IMR-90 (cell line): ENCODE measurements at regions not wholly inside any gene's neighbourhood (a gene's known extent, or its start where the extent isn't known, plus 50 kb on each side); places are given as distances from the start of the nearest gene placed in this dataset.

Experiments
- ATAC-seq: fragments of 200-7000 bp; cut with Tn5 transposase; 2 replicates; pipeline ENCODE4 v1.9.1; 2020; ENCODE audit warnings: low read depth, mild to moderate bottlenecking, moderate library complexity
- BruUV-seq: library from RNA; stranded (reverse); fragments of 400-500 nt; replicated peaks from 2 replicates; lab custom pipeline; 2021; lab: Mats Ljungman, UMichigan
- CTCF ChIA-PET: fragments of 300-600 bp; formaldehyde crosslinking; extraction: SDS; loops from one replicate; lab custom pipeline; 2021; ENCODE audit warnings: antibody characterized with exemption; lab: Yijun Ruan, JAX
- POLR2A ChIA-PET: fragments of 300-600 bp; sonication (Branson Sonifier 250); formaldehyde crosslinking; loops from one replicate; lab custom pipeline; 2022; ENCODE audit warnings: antibody characterized with exemption; ENCODE audit not compliant: unreplicated experiment; lab: Charles Lee
- DNase-seq: peaks from one replicate; pipeline ENCODE4 v3.0.0; 2013
- H2AFZ ChIP-seq: replicated peaks from 2 replicates; pipeline ENCODE3; 2013; ENCODE audit warnings: low read length, mild to moderate bottlenecking; ENCODE audit not compliant: poor library complexity
- H2AK5ac ChIP-seq: 2 replicates; pipeline ENCODE4 v1.6.1; 2013; ENCODE audit warnings: low read depth, low read length, inconsistent platforms
- H2AK9ac ChIP-seq: replicated peaks from 2 replicates; pipeline ENCODE3; 2013; ENCODE audit warnings: mild to moderate bottlenecking, low read depth, low read length, moderate library complexity; ENCODE audit not compliant: poor library complexity
- H2BK120ac ChIP-seq: 2 replicates; pipeline ENCODE4 v1.6.1; 2013; ENCODE audit warnings: low read depth, low read length, inconsistent platforms
- H2BK15ac ChIP-seq: 3 replicates; pipeline ENCODE4 v1.6.1; 2013; ENCODE audit warnings: low read depth, low read length, inconsistent platforms
- H2BK20ac ChIP-seq: 2 replicates; pipeline ENCODE4 v1.6.1; 2013; ENCODE audit warnings: low read depth, mild to moderate bottlenecking, inconsistent platforms, low read length, moderate library complexity
- H2BK5ac ChIP-seq: 2 replicates; pipeline ENCODE4 v1.6.1; 2013; ENCODE audit warnings: mild to moderate bottlenecking, low read depth, low read length, inconsistent platforms; ENCODE audit not compliant: poor library complexity, severe bottlenecking
- H3K14ac ChIP-seq: replicated peaks from 2 replicates; pipeline ENCODE4 v1.6.1; 2013; ENCODE audit warnings: low read depth, low read length, inconsistent platforms
- H3K18ac ChIP-seq: 2 replicates; pipeline ENCODE4 v1.6.1; 2013; ENCODE audit warnings: low read depth, low read length, control low read depth
- H3K23ac ChIP-seq: 2 replicates; pipeline ENCODE4 v1.6.1; 2013; ENCODE audit warnings: low read depth, low read length, inconsistent platforms
- H3K27ac ChIP-seq: 2 replicates; pipeline ENCODE4 v1.5.1; 2013; ENCODE audit warnings: mild to moderate bottlenecking, control low read depth, low read length; ENCODE audit not compliant: insufficient read depth
- H3K27me3 ChIP-seq: 2 replicates; pipeline ENCODE4 v1.6.1; 2013; ENCODE audit warnings: low read length; ENCODE audit not compliant: control insufficient read depth, insufficient read depth
- H3K36me3 ChIP-seq: 2 replicates; pipeline ENCODE4 v1.6.1; 2013; ENCODE audit warnings: low read length, mixed read lengths; ENCODE audit not compliant: control insufficient read depth, insufficient read depth
- H3K4ac ChIP-seq: 2 replicates; pipeline ENCODE4 v1.6.1; 2013; ENCODE audit warnings: low read depth, low read length, inconsistent platforms
- H3K4me1 ChIP-seq: 2 replicates; pipeline ENCODE4 v1.6.1; 2013; ENCODE audit warnings: low read length, mixed read lengths; ENCODE audit not compliant: control insufficient read depth, insufficient read depth
- H3K4me2 ChIP-seq: 2 replicates; pipeline ENCODE4 v1.6.1; 2013; ENCODE audit warnings: low read depth, mild to moderate bottlenecking, control low read depth, low read length, moderate library complexity
- H3K4me3 ChIP-seq: 2 replicates; pipeline ENCODE4 v1.5.1; 2013; ENCODE audit warnings: low read depth, mild to moderate bottlenecking, control low read depth, low read length, moderate library complexity; ENCODE audit not compliant: insufficient read depth
- H3K56ac ChIP-seq: 2 replicates; pipeline ENCODE4 v1.6.1; 2013; ENCODE audit warnings: low read length, inconsistent platforms; ENCODE audit not compliant: insufficient read depth; ENCODE audit errors: extremely low read depth
- H3K79me1 ChIP-seq, 2 experiments: 2 replicates each; pipeline ENCODE4 v1.6.1; 2013; ENCODE audit warnings: low read length in 2 of 2, inconsistent platforms in 1 of 2, low read depth in 1 of 2
- H3K9ac ChIP-seq: 2 replicates; pipeline ENCODE4 v1.6.1; 2013; ENCODE audit warnings: low read depth, low read length, control low read depth
- H3K9me1 ChIP-seq: 2 replicates; pipeline ENCODE4 v1.6.1; 2013; ENCODE audit warnings: low read length, inconsistent platforms; ENCODE audit not compliant: insufficient read depth
- H3K9me3 ChIP-seq: 2 replicates; pipeline ENCODE4 v1.6.1; 2013; ENCODE audit warnings: low read length; ENCODE audit not compliant: control insufficient read depth, insufficient read depth
- H4K20me1 ChIP-seq: 2 replicates; pipeline ENCODE4 v1.6.1; 2013; ENCODE audit warnings: low read length, inconsistent platforms; ENCODE audit not compliant: insufficient read depth
- H4K5ac ChIP-seq: 2 replicates; pipeline ENCODE4 v1.6.1; 2013; ENCODE audit warnings: mild to moderate bottlenecking, low read depth, low read length, control low read depth
- H4K8ac ChIP-seq, 2 experiments: 2 replicates each; pipeline ENCODE4 v1.6.1; 2013; ENCODE audit warnings: low read depth in 2 of 2, low read length in 2 of 2, control low read depth in 1 of 2, inconsistent platforms in 1 of 2
- H4K91ac ChIP-seq: 2 replicates; pipeline ENCODE4 v1.6.1; 2013; ENCODE audit warnings: low read depth, low read length, inconsistent platforms; ENCODE audit not compliant: insufficient read depth
- BHLHE40 ChIP-seq: fragments of 150-350 bp; IDR thresholded peaks from 2 replicates; pipeline ENCODE4 v1.6.1; 2016; ENCODE audit warnings: mild to moderate bottlenecking, low read depth, low read length
- CEBPB ChIP-seq: IDR thresholded peaks from 2 replicates; pipeline ENCODE4 v1.6.1; 2012; ENCODE audit warnings: low read depth, low read length, improper control_type of control experiment
- CHD1 ChIP-seq: IDR thresholded peaks from 2 replicates; pipeline ENCODE4 v1.6.1; 2012; ENCODE audit warnings: low read depth, low read length, improper control_type of control experiment
- FOS ChIP-seq: fragments of 150-350 bp; IDR thresholded peaks from 2 replicates; pipeline ENCODE4 v1.6.1; 2016; ENCODE audit warnings: low read depth, low read length
- MAFK ChIP-seq: IDR thresholded peaks from 2 replicates; pipeline ENCODE4 v1.6.1; 2012; ENCODE audit warnings: low read depth, low read length, improper control_type of control experiment
- MAZ ChIP-seq: IDR thresholded peaks from 2 replicates; pipeline ENCODE4 v1.6.1; 2012; ENCODE audit warnings: low read depth, mild to moderate bottlenecking, low read length, improper control_type of control experiment, moderate library complexity, borderline replicate concordance
- MXI1 ChIP-seq: IDR thresholded peaks from 2 replicates; pipeline ENCODE4 v1.6.1; 2012; ENCODE audit warnings: low read depth, mild to moderate bottlenecking, low read length, moderate library complexity, borderline replicate concordance
- NFE2L2 ChIP-seq: fragments of 150-350 bp; IDR thresholded peaks from 2 replicates; pipeline ENCODE4 v1.6.1; 2016; ENCODE audit warnings: low read depth, mild to moderate bottlenecking, low read length
- POLR2A ChIP-seq: IDR thresholded peaks from 2 replicates; pipeline ENCODE4 v1.6.1; 2012; ENCODE audit warnings: mild to moderate bottlenecking, low read depth, low read length
- RAD21 ChIP-seq: IDR thresholded peaks from 2 replicates; pipeline ENCODE4 v1.6.1; 2012; ENCODE audit warnings: low read length, improper control_type of control experiment
- RCOR1 ChIP-seq: IDR thresholded peaks from 2 replicates; pipeline ENCODE4 v1.6.1; 2012; ENCODE audit warnings: mild to moderate bottlenecking, low read length, improper control_type of control experiment; ENCODE audit not compliant: insufficient replicate concordance
- RFX5 ChIP-seq: IDR thresholded peaks from 2 replicates; pipeline ENCODE4 v1.8.0; 2012; ENCODE audit warnings: low read depth, mild to moderate bottlenecking, low read length, moderate library complexity
- SMC3 ChIP-seq: fragments of 150-350 bp; IDR thresholded peaks from 2 replicates; pipeline ENCODE4 v1.6.1; 2016; ENCODE audit warnings: low read depth, mild to moderate bottlenecking, antibody characterized with exemption, low read length, moderate library complexity
- WGBS, 2 experiments: methylation state at CpG; one replicate each; pipeline versions ENCODE4 v1.1.5 to v1.1.7; 2013; ENCODE audit warnings: missing lambda C conversion rate in 2 of 2; ENCODE audit not compliant: insufficient read length in 1 of 2; ENCODE audit errors: extremely low coverage in 2 of 2; 5-methylcytosine and 5-hydroxymethylcytosine counted together
- dilution Hi-C: fragments of 300-500 bp; cut with HindIII; formaldehyde crosslinking; loops from one replicate; pipeline ENCODE4 v1.14.3; 2018; ENCODE audit warnings: low sequenced_read_pairs; ENCODE audit not compliant: unreplicated experiment
- in situ Hi-C: fragments of 300-500 bp; cut with MboI; formaldehyde crosslinking; loops from 3 replicates; pipeline ENCODE4 v1.14.3; 2019; ENCODE audit warnings: low sequenced_read_pairs, inconsistent platforms, mixed read lengths
- intact Hi-C: fragments of 100-400 bp; cut with micrococcal nuclease; formaldehyde crosslinking; loops from 2 replicates; pipeline ENCODE4 v1.10.0; 2022
- TF ChIP-seq, protein P1 (sequence below): fragments of 150-350 bp; IDR thresholded peaks from 2 replicates; pipeline ENCODE4 v1.6.1; 2016; ENCODE audit warnings: low read depth, mild to moderate bottlenecking, low read length, moderate library complexity, borderline replicate concordance
- TF ChIP-seq, protein P2 (sequence below): conservative IDR thresholded peaks from 2 replicates; pipeline ENCODE4 v1.5.1; 2012; ENCODE audit warnings: mild to moderate bottlenecking, low read depth, low read length, improper control_type of control experiment
- TF ChIP-seq, protein P3 (sequence below): fragments of 150-350 bp; IDR thresholded peaks from 2 replicates; pipeline ENCODE4 v1.6.1; 2017; ENCODE audit warnings: mild to moderate bottlenecking, antibody characterized with exemption, low read length, low read depth

DNA sequence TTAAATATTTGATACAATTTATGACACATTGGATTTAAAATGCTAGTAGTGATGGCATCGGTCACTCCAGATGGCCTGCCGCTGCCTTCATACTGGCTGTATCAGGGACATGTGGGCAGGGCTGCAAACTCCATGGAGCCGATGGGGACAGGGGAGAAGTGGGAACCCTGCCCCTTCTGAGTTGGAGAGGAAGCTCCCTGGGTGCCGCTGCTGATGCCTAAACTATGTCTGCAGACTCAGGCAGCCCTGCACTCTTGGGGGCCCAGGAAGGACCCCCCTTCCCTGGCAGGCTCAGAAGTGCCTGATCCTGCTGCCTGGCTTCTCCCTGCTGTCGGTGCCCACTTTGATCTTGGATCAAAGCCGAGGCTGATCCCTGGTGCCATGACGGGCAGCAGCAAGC, 1522.1 kb downstream of the OTOL1 start:
- in situ Hi-C loops (no loop called here), intact Hi-C loops (no loop called here), dilution Hi-C loops (no loop called here)
- Histone ChIP-seq H3K14ac (no peak overlapping the region), H4K20me1 (no peaks in the 10 kb centered on the region), H3K18ac (no peak overlapping the region), H3K4me2 (no peak overlapping the region), H2BK5ac (no peak overlapping the region), H3K4ac (no peak overlapping the region), H3K9me1 (no peaks in the 10 kb centered on the region), H3K56ac (no peak overlapping the region), H3K4me3 (no peak overlapping the region), H2AFZ (no peak overlapping the region), H3K4me1 (no peaks in the 10 kb centered on the region), H3K79me1 (no peaks in the 10 kb centered on the region), H2AK9ac (no peak overlapping the region), H3K23ac (no peak overlapping the region), H3K9me3 (peaks cover 1% of the 10 kb centered on the region; the same call in 1 of the 2 replicates), H3K36me3 (no peaks in the 10 kb centered on the region), H2AK5ac (no peak overlapping the region), H3K9ac (no peak overlapping the region), H2BK120ac (no peak overlapping the region), H2BK15ac (no peak overlapping the region), H4K5ac (no peak overlapping the region), H2BK20ac (no peak overlapping the region), H3K27ac (no peak overlapping the region), H4K8ac (no peak overlapping the region), H3K27me3 (no peaks in the 10 kb centered on the region), H4K91ac (no peak overlapping the region)
- TF ChIP-seq, protein P1, sequence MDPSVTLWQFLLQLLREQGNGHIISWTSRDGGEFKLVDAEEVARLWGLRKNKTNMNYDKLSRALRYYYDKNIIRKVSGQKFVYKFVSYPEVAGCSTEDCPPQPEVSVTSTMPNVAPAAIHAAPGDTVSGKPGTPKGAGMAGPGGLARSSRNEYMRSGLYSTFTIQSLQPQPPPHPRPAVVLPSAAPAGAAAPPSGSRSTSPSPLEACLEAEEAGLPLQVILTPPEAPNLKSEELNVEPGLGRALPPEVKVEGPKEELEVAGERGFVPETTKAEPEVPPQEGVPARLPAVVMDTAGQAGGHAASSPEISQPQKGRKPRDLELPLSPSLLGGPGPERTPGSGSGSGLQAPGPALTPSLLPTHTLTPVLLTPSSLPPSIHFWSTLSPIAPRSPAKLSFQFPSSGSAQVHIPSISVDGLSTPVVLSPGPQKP: no peak
- TF ChIP-seq, protein P2, sequence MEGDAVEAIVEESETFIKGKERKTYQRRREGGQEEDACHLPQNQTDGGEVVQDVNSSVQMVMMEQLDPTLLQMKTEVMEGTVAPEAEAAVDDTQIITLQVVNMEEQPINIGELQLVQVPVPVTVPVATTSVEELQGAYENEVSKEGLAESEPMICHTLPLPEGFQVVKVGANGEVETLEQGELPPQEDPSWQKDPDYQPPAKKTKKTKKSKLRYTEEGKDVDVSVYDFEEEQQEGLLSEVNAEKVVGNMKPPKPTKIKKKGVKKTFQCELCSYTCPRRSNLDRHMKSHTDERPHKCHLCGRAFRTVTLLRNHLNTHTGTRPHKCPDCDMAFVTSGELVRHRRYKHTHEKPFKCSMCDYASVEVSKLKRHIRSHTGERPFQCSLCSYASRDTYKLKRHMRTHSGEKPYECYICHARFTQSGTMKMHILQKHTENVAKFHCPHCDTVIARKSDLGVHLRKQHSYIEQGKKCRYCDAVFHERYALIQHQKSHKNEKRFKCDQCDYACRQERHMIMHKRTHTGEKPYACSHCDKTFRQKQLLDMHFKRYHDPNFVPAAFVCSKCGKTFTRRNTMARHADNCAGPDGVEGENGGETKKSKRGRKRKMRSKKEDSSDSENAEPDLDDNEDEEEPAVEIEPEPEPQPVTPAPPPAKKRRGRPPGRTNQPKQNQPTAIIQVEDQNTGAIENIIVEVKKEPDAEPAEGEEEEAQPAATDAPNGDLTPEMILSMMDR: no peak
- no peak for TF ChIP-seq CHD1
- TF ChIP-seq SMC3: no peak
- TF ChIP-seq POLR2A: no peak
- no peak for TF ChIP-seq MAZ
- no peak for TF ChIP-seq MAFK
- TF ChIP-seq CEBPB: no peak
- TF ChIP-seq RAD21: no peak
- no peak for TF ChIP-seq BHLHE40
- no peak for TF ChIP-seq NFE2L2
- TF ChIP-seq, protein P3, sequence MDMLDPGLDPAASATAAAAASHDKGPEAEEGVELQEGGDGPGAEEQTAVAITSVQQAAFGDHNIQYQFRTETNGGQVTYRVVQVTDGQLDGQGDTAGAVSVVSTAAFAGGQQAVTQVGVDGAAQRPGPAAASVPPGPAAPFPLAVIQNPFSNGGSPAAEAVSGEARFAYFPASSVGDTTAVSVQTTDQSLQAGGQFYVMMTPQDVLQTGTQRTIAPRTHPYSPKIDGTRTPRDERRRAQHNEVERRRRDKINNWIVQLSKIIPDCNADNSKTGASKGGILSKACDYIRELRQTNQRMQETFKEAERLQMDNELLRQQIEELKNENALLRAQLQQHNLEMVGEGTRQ: no peak
- TF ChIP-seq FOS: no peak
- TF ChIP-seq RFX5: no peak
- TF ChIP-seq RCOR1: no peak
- TF ChIP-seq MXI1: no peak
- ATAC-seq: no peak
- WGBS, 2 experiments: 73% methylated on average over 2 of the region's 7 CpGs; no CpG with 5 or more reads in 1 of the 2 experiments
- ChIA-PET POLR2A (no interaction called here), CTCF (no interaction called here)
- no peak for DNase-seq
- no TSS peak for BruUV-seq
